GM23248 (cell line): ENCODE measurements at regions not wholly inside any gene's neighbourhood (a gene's known extent, or its start where the extent isn't known, plus 50 kb on each side); places are given as distances from the start of the nearest gene placed in this dataset.

Experiments
- DNase-seq: peaks from one replicate; pipeline ENCODE4 v3.0.0-alpha.2; 2015
- H2AFZ ChIP-seq: fragments of 200-600 bp; sonication (generic); 2 replicates; pipeline ENCODE4 v1.6.1; 2016; ENCODE audit warnings: antibody characterized with exemption
- H3F3A ChIP-seq: fragments of 200-600 bp; sonication (generic); 2 replicates; pipeline ENCODE4 v1.6.1; 2016; ENCODE audit warnings: mild to moderate bottlenecking, antibody characterized with exemption, mixed run types; ENCODE audit not compliant: insufficient read depth
- H3K27ac ChIP-seq: fragments of 200-600 bp; sonication (generic); 2 replicates; pipeline ENCODE4 v1.5.1; 2016; ENCODE audit warnings: mild to moderate bottlenecking
- H3K27me3 ChIP-seq: fragments of 200-600 bp; sonication (generic); replicated peaks from 2 replicates; pipeline ENCODE4 v1.6.1; 2016; ENCODE audit warnings: mild to moderate bottlenecking; ENCODE audit not compliant: insufficient read depth
- H3K36me3 ChIP-seq: fragments of 200-600 bp; sonication (generic); 2 replicates; pipeline ENCODE4 v1.6.1; 2016; ENCODE audit warnings: low read depth, mild to moderate bottlenecking
- H3K4me1 ChIP-seq: fragments of 200-600 bp; sonication (generic); 2 replicates; pipeline ENCODE4 v1.6.1; 2016; ENCODE audit warnings: mild to moderate bottlenecking; ENCODE audit not compliant: insufficient read depth
- H3K4me2 ChIP-seq: fragments of 200-600 bp; sonication (generic); one replicate; pipeline ENCODE4 v1.6.1; 2016; ENCODE audit warnings: mild to moderate bottlenecking; ENCODE audit not compliant: unreplicated experiment
- H3K4me3 ChIP-seq: fragments of 200-600 bp; sonication (generic); 2 replicates; pipeline ENCODE4 v1.5.1; 2016; ENCODE audit warnings: mild to moderate bottlenecking
- H3K79me2 ChIP-seq: fragments of 200-600 bp; sonication (generic); 2 replicates; pipeline ENCODE4 v1.6.1; 2016; ENCODE audit warnings: mild to moderate bottlenecking; ENCODE audit not compliant: insufficient read depth
- H3K9ac ChIP-seq: fragments of 200-600 bp; sonication (generic); 2 replicates; pipeline ENCODE4 v1.6.1; 2016; ENCODE audit warnings: mild to moderate bottlenecking
- H3K9me2 ChIP-seq: fragments of 200-600 bp; sonication (generic); 2 replicates; pipeline ENCODE4 v1.6.1; 2016; ENCODE audit warnings: mixed run types, mild to moderate bottlenecking, moderate library complexity; ENCODE audit not compliant: insufficient read depth
- H3K9me3 ChIP-seq: fragments of 200-600 bp; sonication (generic); one replicate; pipeline ENCODE4 v1.6.1; 2017; ENCODE audit warnings: low read depth
- H4K20me1 ChIP-seq: fragments of 200-600 bp; sonication (generic); 2 replicates; pipeline ENCODE4 v1.6.0; 2016; ENCODE audit not compliant: insufficient read depth
- EZH2 ChIP-seq: fragments of 200-600 bp; sonication (generic); IDR thresholded peaks from 2 replicates; pipeline ENCODE4 v1.6.1; 2018; ENCODE audit warnings: antibody characterized with exemption, mild to moderate bottlenecking; ENCODE audit not compliant: insufficient read depth, poor library complexity, severe bottlenecking
- EZH2phosphoT487 ChIP-seq: fragments of 200-600 bp; sonication (generic); IDR thresholded peaks from 2 replicates; pipeline ENCODE4 v1.6.1; 2018; ENCODE audit warnings: antibody characterized with exemption, moderate library complexity, mild to moderate bottlenecking, low read depth; ENCODE audit not compliant: insufficient read depth
- WGBS, 2 experiments: methylation state at CpG; one replicate each; pipeline ENCODE4 v1.1.6; 2015 to 2017; ENCODE audit warnings: low lambda C conversion rate in 2 of 2, low coverage in 1 of 2; ENCODE audit errors: missing lambda C conversion rate in 2 of 2; 5-methylcytosine and 5-hydroxymethylcytosine counted together
- in situ Hi-C: fragments of 300-500 bp; cut with MboI; formaldehyde crosslinking; loops from 2 replicates; pipeline ENCODE4 v1.15.0; 2020

DNA sequence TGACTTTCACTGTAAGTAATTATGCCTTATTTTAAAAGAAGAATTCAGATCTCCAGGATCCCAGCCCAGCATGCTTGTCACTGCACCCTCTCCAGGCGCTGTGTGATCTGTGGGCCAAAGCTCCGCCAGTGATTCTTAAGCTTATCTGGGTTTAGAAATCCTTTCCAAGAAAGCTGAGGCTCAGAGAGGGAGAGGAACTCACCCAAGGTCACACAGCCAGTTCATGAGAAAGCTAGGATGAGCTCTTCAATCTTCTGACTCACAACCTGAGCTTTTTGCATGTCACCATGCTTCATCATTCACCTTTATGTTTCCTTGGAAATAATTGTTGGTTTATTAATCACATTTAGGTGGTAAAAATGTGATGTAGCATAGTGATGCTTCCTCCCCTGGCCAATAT lies 136.6 kb upstream of the HAND1 start:
- TF ChIP-seq EZH2phosphoT487 (no peak), EZH2 (no peak)
- Histone ChIP-seq H3K4me2 (no peak overlapping the region), H3K9ac (no peak overlapping the region), H3K27ac (no peak overlapping the region), H3K4me1 (0 out of 2 replicates have a peak, but pooled peaks cover 6% of the 10 kb centered on the region), H3F3A (no peaks in the 10 kb centered on the region), H3K79me2 (no peaks in the 10 kb centered on the region), H3K4me3 (no peak overlapping the region), H3K27me3 (peaks cover 26% of the 10 kb centered on the region), H4K20me1 (no peaks in the 10 kb centered on the region), H3K9me2 (no peaks in the 10 kb centered on the region), H3K9me3 (no peaks in the 10 kb centered on the region), H3K36me3 (no peaks in the 10 kb centered on the region), H2AFZ (no peak overlapping the region)
- WGBS, 2 experiments = 89 to 94% methylated on average over 2 of the region's 2 CpGs
- DNase-seq = no peak
- in situ Hi-C loops = loop anchor here (25.0 kb wide), 1 partner anchor 627 kb away; no protein-coding TSS in a partner anchor

DNA sequence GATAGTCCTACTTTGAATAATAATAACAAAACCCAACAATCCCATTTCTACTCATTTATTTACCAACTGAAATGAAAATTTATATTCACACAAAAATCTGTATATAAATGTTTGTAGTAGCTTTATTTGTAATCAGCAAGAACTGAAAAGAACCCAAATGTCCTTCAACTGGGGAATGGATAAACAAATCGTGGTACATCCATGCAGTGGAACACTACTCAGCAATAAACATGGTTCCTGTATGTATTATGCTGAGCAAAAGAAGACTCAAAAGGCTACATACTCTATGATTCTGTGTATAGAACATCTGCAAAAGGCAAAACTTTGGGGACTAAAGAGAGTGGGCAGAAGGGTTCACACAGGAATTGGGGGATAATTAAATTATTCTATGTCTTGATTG lies 136.1 kb upstream of the HAND1 start:
- Histone ChIP-seq H3K27me3 (peaks cover 26% of the 10 kb centered on the region), H3F3A (no peaks in the 10 kb centered on the region), H3K4me1 (0 out of 2 replicates have a peak, but pooled peaks cover 6% of the 10 kb centered on the region), H3K4me2 (no peak overlapping the region), H3K36me3 (no peaks in the 10 kb centered on the region), H2AFZ (no peak overlapping the region), H3K9me3 (no peaks in the 10 kb centered on the region), H3K9ac (no peak overlapping the region), H3K4me3 (no peak overlapping the region), H3K79me2 (no peaks in the 10 kb centered on the region), H4K20me1 (no peaks in the 10 kb centered on the region), H3K27ac (no peak overlapping the region), H3K9me2 (no peaks in the 10 kb centered on the region)
- in situ Hi-C loops = loop anchor here (25.0 kb wide), 1 partner anchor 627 kb away; no protein-coding TSS in a partner anchor
- no peak for DNase-seq
- no peak for TF ChIP-seq EZH2phosphoT487
- TF ChIP-seq EZH2 = no peak
- 76 to 79% methylated on average over 1 of the region's 1 CpG for WGBS, 2 experiments

- H3K4me1 ChIP-seq = 0 out of 2 replicates have a peak, but pooled peaks cover 6% of the 10 kb centered on the region
- H2AFZ ChIP-seq = no peak overlapping the region
- no peak for TF ChIP-seq EZH2phosphoT487
- peaks cover 26% of the 10 kb centered on the region for H3K27me3 ChIP-seq
- H4K20me1 ChIP-seq = no peaks in the 10 kb centered on the region
- DNase-seq = no peak
- 84 to 85% methylated on average over 5 of the region's 5 CpGs for WGBS, 2 experiments
- H3K27ac ChIP-seq = no peak overlapping the region
- H3K79me2 ChIP-seq = no peaks in the 10 kb centered on the region
- no peak overlapping the region for H3K4me3 ChIP-seq
- in situ Hi-C loops = loop anchor here (25.0 kb wide), 1 partner anchor 625 kb away; no protein-coding TSS in a partner anchor
- no peaks in the 10 kb centered on the region for H3K9me2 ChIP-seq
- no peak overlapping the region for H3K9ac ChIP-seq
- H3K9me3 ChIP-seq = no peaks in the 10 kb centered on the region
- H3F3A ChIP-seq = no peaks in the 10 kb centered on the region
- H3K4me2 ChIP-seq = no peak overlapping the region
- H3K36me3 ChIP-seq = no peaks in the 10 kb centered on the region
These were observed 134.6 kb upstream of the HAND1 start for GRCh38 chr5:154612666-154613065.

DNA sequence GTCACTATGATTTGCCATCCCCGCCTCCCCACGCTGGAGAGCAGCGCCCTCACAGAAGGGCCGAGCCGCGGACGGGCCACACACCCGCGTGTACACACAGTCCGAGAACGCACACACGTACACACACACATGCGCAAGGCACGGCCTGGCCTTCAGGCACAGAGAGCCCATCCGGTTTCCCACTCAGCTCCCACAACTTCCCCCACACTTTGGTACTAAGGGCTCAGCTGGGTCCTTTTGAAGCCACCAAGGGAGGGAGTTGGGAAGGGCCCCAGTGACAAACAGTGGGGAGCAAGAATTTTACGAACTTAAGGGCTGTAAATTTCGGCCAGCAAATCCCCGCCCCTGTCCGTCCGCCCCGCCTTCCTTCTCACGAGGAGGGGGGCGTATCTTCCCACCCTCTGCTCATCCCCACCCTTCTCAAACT lies 133.3 kb upstream of the HAND1 start:
- peak; percentile 30 for DNase-seq
- 0 out of 2 replicates have a peak, but pooled peaks cover 6% of the 10 kb centered on the region for H3K4me1 ChIP-seq
- in situ Hi-C loops = loop anchor here (25.0 kb wide), 1 partner anchor 624 kb away; no protein-coding TSS in a partner anchor
- no peaks in the 10 kb centered on the region for H3K79me2 ChIP-seq
- no peaks in the 10 kb centered on the region for H3K36me3 ChIP-seq
- peak overlapping the region; percentile 37; the same call in 1 of the 2 replicates for H3K4me3 ChIP-seq
- H3K4me2 ChIP-seq = peak overlapping the region; percentile 76
- no peaks in the 10 kb centered on the region for H4K20me1 ChIP-seq
- no peaks in the 10 kb centered on the region for H3F3A ChIP-seq
- peak overlapping the region; percentile 74 for H2AFZ ChIP-seq
- no peak for TF ChIP-seq EZH2phosphoT487
- TF ChIP-seq EZH2 = peak; percentile 1
- no peaks in the 10 kb centered on the region for H3K9me3 ChIP-seq
- 2 to 5% methylated on average over 23 of the region's 23 CpGs for whole genome bisulfite sequencing, 2 experiments
- peaks cover 26% of the 10 kb centered on the region for H3K27me3 ChIP-seq
- no peaks in the 10 kb centered on the region for H3K9me2 ChIP-seq
- no peak overlapping the region for H3K9ac ChIP-seq
- no peak overlapping the region for H3K27ac ChIP-seq
